HFFc6 (cell line): ENCODE measurements at regions not wholly inside any gene's neighbourhood (a gene's known extent, or its start where the extent isn't known, plus 50 kb on each side); places are given as distances from the start of the nearest gene placed in this dataset.
"Not testable (repeated sequence)": the region's sequence is repeated elsewhere in the genome, so short reads cannot be mapped to it uniquely, and the experiment has no call there.

Experiments
- DNase-seq: peaks from one replicate; pipeline ENCODE4 v3.0.0-alpha.2; 2018
- H3K27ac Mint-ChIP-seq: 2 replicates; pipeline ENCODE4 v1.8.0; 2020; ENCODE audit warnings: mild to moderate bottlenecking, mixed read lengths
- H3K27me3 Mint-ChIP-seq: 2 replicates; pipeline ENCODE4 v1.8.0; 2021; ENCODE audit warnings: mild to moderate bottlenecking, moderate library complexity, mixed read lengths; ENCODE audit not compliant: insufficient read depth
- H3K36me3 Mint-ChIP-seq: 2 replicates; pipeline ENCODE4 v1.8.0; 2021; ENCODE audit warnings: low read depth, mixed read lengths
- H3K4me1 Mint-ChIP-seq: 2 replicates; pipeline ENCODE4 v1.8.0; 2020; ENCODE audit warnings: low read depth, mixed read lengths
- H3K4me3 Mint-ChIP-seq: 2 replicates; pipeline ENCODE4 v1.8.0; 2020; ENCODE audit warnings: mild to moderate bottlenecking, moderate library complexity, mixed read lengths
- H3K9me3 Mint-ChIP-seq: 2 replicates; pipeline ENCODE4 v1.8.0; 2020; ENCODE audit warnings: mild to moderate bottlenecking, mixed read lengths
- TF ChIP-seq, protein P1 (sequence below): fragments of 200-600 bp; sonication (generic); IDR thresholded peaks from 2 replicates; pipeline ENCODE4 v1.5.0; 2021; ENCODE audit warnings: antibody characterized with exemption, mild to moderate bottlenecking

DNA sequence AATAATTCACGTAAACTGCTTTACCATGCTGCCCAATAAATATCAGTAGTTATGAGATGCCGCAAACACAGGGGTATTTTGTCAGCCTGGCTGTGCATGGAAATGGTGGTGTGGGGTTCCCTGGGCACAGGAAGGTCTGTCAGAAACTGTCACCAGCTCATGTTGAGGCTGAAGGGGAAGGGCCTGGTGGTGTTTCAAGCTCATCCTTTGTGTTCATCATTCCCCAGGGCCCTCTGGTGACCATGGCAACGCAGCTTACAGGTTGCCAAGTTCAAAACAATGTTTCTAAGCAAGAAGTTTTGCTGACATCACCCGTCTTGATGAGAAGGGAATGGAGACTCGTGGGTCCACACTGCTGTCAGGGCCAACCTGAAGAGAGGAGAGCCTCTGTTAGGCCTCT lies 348.9 kb upstream of the C16orf82 start:
- Mint-ChIP-seq H3K4me1 (no peaks in the 10 kb centered on the region), H3K4me3 (no peak overlapping the region), H3K27me3 (no peaks in the 10 kb centered on the region; the same call in none of the 2 replicates), H3K9me3 (peaks cover 22% of the 10 kb centered on the region), H3K36me3 (no peaks in the 10 kb centered on the region), H3K27ac (no peak overlapping the region)
- TF ChIP-seq, protein P1, sequence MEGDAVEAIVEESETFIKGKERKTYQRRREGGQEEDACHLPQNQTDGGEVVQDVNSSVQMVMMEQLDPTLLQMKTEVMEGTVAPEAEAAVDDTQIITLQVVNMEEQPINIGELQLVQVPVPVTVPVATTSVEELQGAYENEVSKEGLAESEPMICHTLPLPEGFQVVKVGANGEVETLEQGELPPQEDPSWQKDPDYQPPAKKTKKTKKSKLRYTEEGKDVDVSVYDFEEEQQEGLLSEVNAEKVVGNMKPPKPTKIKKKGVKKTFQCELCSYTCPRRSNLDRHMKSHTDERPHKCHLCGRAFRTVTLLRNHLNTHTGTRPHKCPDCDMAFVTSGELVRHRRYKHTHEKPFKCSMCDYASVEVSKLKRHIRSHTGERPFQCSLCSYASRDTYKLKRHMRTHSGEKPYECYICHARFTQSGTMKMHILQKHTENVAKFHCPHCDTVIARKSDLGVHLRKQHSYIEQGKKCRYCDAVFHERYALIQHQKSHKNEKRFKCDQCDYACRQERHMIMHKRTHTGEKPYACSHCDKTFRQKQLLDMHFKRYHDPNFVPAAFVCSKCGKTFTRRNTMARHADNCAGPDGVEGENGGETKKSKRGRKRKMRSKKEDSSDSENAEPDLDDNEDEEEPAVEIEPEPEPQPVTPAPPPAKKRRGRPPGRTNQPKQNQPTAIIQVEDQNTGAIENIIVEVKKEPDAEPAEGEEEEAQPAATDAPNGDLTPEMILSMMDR: no peak
- no peak for DNase-seq

DNA sequence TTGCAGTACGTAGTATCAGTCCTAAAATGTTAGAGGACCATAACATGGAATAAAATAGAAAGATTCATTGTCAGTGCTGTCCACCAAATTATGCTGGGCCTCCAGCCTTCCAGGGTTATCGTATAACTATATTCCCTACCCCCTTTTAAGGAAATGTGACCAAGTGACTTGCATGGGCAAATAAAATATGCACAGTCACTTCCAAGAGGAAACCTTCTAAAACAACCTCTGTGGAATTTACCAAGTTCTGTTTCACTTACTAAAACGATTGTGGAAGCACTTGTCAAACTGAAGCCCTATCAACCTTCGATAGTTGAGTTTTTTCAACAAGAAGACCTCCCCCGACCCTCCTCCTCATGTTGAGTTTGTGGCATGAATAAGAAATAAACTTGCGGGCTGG lies 345.4 kb upstream of the C16orf82 start:
- peaks cover 3% of the 10 kb centered on the region for H3K27me3 Mint-ChIP-seq
- H3K9me3 Mint-ChIP-seq: peaks cover 33% of the 10 kb centered on the region
- H3K4me3 Mint-ChIP-seq: no peak overlapping the region
- no peak for DNase-seq
- H3K4me1 Mint-ChIP-seq: no peaks in the 10 kb centered on the region
- TF ChIP-seq, protein P1: no peak
- no peaks in the 10 kb centered on the region for H3K36me3 Mint-ChIP-seq
- no peak overlapping the region for H3K27ac Mint-ChIP-seq

DNA sequence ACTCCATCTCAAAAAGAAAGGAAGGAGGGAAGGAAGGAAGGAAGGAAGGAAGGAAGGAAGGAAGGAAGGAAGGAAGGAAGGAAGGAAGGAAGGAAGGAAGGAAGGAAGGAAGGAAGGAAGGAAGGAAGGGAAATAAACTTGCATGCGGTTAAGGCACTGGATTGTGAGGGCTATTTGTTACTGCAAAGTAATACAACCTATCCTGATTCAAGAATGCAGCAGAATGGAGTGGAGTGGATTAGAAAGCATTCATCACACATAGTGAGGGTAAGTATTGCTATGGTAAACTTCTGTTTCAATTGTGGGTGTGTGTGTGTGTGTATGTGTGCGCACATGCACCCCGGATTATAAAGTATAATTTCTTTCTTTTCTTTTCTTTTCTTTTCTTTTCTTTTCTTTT lies 344.8 kb upstream of the C16orf82 start:
- H3K4me3 Mint-ChIP-seq, H3K4me1 Mint-ChIP-seq, H3K36me3 Mint-ChIP-seq, DNase-seq, H3K27me3 Mint-ChIP-seq, H3K27ac Mint-ChIP-seq: not testable (repeated sequence)
- peaks cover 32% of the 10 kb centered on the region for H3K9me3 Mint-ChIP-seq

DNA sequence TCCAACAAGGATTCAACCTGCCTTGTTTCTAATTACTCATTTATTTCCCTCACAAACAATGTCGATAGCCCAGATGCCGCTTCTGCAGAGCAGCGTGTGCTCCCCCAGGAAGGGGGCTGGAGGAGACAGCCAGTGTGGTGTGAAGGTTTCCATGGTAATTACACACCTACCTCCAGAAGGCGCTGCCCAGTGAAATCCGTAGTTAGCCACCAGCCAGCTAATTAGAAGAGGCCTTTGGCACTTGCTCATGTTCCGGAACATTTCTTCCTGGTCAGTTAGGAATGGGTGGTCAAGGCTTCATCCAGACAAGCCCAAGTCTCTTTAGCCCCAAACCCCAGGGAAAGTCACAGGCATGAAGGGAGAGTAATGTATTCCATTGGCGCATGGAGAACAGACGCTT lies 342.5 kb upstream of the C16orf82 start:
- H3K9me3 Mint-ChIP-seq: peaks cover 39% of the 10 kb centered on the region
- no peaks in the 10 kb centered on the region for H3K36me3 Mint-ChIP-seq
- TF ChIP-seq, protein P1: no peak
- no peak for DNase-seq
- H3K27ac Mint-ChIP-seq: no peak overlapping the region
- peaks cover 3% of the 10 kb centered on the region for H3K27me3 Mint-ChIP-seq
- no peak overlapping the region for H3K4me3 Mint-ChIP-seq
- no peaks in the 10 kb centered on the region for H3K4me1 Mint-ChIP-seq

DNA sequence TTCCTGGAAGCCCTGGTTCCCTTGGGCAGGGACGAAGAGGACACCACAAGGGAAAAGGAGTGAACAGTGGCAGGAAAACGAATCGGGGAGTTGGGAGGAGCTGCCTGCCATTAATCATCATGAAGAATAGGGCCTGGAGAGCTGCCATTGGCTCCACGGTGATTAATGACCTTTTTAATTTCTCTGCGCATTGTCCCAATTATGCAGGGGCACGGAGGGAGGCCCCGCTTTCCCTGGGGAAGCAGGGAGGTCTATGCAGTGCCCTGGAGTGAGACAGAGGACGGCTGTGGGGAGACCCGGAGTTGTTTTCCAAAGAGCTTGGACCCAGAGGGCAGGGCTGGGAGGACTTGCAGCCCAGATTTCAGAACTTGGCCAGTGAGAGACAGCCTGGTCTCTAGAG lies 338.9 kb upstream of the C16orf82 start:
- Mint-ChIP-seq H3K4me1 (no peaks in the 10 kb centered on the region), H3K27me3 (peaks cover 3% of the 10 kb centered on the region; the same call in 1 of the 2 replicates), H3K27ac (no peak overlapping the region), H3K9me3 (peaks cover 55% of the 10 kb centered on the region), H3K4me3 (no peak overlapping the region), H3K36me3 (no peaks in the 10 kb centered on the region)
- TF ChIP-seq, protein P1: no peak
- no peak for DNase-seq

DNA sequence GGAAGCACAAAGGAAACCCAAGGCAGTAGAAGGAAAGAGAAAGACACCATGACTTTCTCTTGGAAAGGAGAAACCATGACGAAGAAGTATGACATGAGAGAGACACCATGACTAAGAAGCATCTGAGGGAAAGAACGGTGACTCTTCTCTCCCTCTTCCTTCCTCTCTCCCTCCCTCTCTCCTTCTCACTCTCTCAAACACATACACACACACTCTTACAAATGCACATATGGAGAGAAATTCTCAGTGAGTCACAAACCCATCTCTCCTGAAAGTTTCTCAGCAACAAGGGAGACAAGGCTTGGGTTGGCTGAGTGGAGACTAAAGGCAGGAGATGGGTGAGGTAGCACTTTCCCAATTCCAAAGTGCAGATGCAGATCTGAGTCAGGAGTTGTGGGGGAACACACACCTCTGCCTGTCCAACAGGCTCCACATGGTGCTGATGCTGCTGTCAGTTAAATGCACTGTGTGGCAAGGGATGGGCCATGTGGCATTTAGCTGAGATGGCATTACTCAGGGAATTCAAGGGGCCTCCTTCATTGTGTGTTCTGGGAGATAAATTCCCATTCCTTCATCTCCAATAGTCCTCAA lies 336.7 kb upstream of the C16orf82 start:
- Mint-ChIP-seq H3K9me3 (peaks cover 42% of the 10 kb centered on the region), H3K27me3 (peaks cover 3% of the 10 kb centered on the region; the same call in 1 of the 2 replicates), H3K4me1 (no peaks in the 10 kb centered on the region), H3K36me3 (no peaks in the 10 kb centered on the region), H3K4me3 (no peak overlapping the region), H3K27ac (no peak overlapping the region)
- TF ChIP-seq, protein P1: no peak
- DNase-seq: no peak
